Activated T-cell treated with anti-CD3 and anti-CD28 coated beads, Interleukin-2, amount 50 U/mL, for 4 hours (primary cell): ENCODE measurements at regions not wholly inside any gene's neighbourhood (a gene's known extent, or its start where the extent isn't known, plus 50 kb on each side); places are given as distances from the start of the nearest gene placed in this dataset.
A peak's percentile ranks its signal among the peaks of the same experiment; 100 is the strongest.

Experiments used
- ATAC-seq, 2 donors: fragments of 200-7000 bp; cut with Tn5 transposase; one replicate each; pipeline ENCODE4 v1.10.0; 2021
- DNase-seq: peaks from one replicate; pipeline ENCODE4 v3.0.0-alpha.2; 2020
- H3K27me3 Mint-ChIP-seq: one replicate; pipeline ENCODE4 v1.8.0; 2021; ENCODE audit warnings: low read depth, mixed read lengths
- H3K36me3 Mint-ChIP-seq: one replicate; pipeline ENCODE4 v1.8.0; 2022; ENCODE audit warnings: mixed read lengths; ENCODE audit not compliant: insufficient read depth
- H3K4me1 Mint-ChIP-seq: one replicate; pipeline ENCODE4 v1.8.0; 2021; ENCODE audit warnings: low read depth, mixed read lengths
- H3K4me3 Mint-ChIP-seq: one replicate; pipeline ENCODE4 v1.8.0; 2021; ENCODE audit warnings: mild to moderate bottlenecking, moderate library complexity, mixed read lengths
- H3K9me3 Mint-ChIP-seq: one replicate; pipeline ENCODE4 v1.8.0; 2021; ENCODE audit warnings: mixed read lengths

- no peak overlapping the region for H3K4me3 Mint-ChIP-seq
- no peak for DNase-seq
- H3K9me3 Mint-ChIP-seq = no peaks in the 10 kb centered on the region
- H3K4me1 Mint-ChIP-seq = peaks cover 5% of the 10 kb centered on the region
- no peaks in the 10 kb centered on the region for H3K36me3 Mint-ChIP-seq
- no peak for ATAC-seq
- peaks cover 1% of the 10 kb centered on the region for H3K27me3 Mint-ChIP-seq
Observed at GRCh38 chr9:96163161-96163560, 138.8 kb downstream of the HSD17B3 start.

DNA sequence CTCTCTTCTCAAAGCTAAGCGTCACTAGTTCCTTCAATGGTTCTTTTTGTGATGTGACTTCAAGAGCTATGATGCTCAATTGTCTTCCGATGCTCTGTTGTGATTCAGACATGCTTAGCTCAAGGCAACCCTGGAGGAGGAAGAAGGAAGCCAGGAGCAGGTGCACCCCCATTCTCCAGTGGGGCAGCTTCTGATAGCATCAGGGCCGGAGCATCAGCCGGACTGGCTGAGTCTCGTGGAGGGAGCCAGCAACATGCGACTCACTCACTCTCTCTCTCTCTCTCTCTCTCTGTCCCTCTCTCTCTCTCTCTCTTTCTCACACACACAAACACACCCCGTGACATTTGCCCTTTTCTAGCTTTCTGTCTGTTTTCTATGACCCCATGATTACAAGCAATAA, 140.2 kb downstream of the HSD17B3 start:
- H3K27me3 Mint-ChIP-seq = peaks cover 1% of the 10 kb centered on the region
- H3K9me3 Mint-ChIP-seq = no peaks in the 10 kb centered on the region
- no peak for ATAC-seq

GRCh38 chr9:96160866-96161265, 141.1 kb downstream of the HSD17B3 start:
- peaks cover 5% of the 10 kb centered on the region for H3K4me1 Mint-ChIP-seq
- no peak overlapping the region for H3K4me3 Mint-ChIP-seq
- H3K9me3 Mint-ChIP-seq = no peaks in the 10 kb centered on the region
- ATAC-seq (no peak), DNase-seq (no peak)
- no peaks in the 10 kb centered on the region for H3K36me3 Mint-ChIP-seq
- peaks cover 6% of the 10 kb centered on the region for H3K27me3 Mint-ChIP-seq

More for the DNA sequence above, 140.2 kb downstream of the HSD17B3 start:
- no peak for DNase-seq
- Mint-ChIP-seq H3K4me1 (peaks cover 5% of the 10 kb centered on the region), H3K4me3 (no peak overlapping the region), H3K36me3 (no peaks in the 10 kb centered on the region)

DNA sequence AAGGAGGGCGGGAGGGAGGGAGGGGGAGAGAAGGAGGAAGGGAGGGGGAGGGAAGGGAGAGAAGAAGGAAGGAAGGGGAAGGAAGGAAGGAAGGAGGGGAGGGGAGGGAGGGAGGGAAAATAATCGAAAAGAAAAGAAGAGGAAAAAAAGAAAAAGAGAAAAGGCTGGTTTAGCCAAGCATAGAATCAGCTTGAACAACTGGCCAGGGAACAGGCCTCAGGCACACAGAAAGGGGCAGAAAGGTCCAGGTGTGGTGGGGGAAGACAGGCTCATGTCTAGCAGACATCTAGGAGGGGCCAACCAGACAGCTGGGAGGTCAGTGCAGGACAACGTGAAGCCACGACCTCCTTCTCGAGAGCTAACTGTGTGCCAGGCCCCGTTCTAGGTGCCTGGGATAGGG, 141.8 kb downstream of the HSD17B3 start:
- no peak overlapping the region for H3K4me3 Mint-ChIP-seq
- peaks cover 5% of the 10 kb centered on the region for H3K4me1 Mint-ChIP-seq
- ATAC-seq = no peak
- H3K36me3 Mint-ChIP-seq = no peaks in the 10 kb centered on the region
- H3K27me3 Mint-ChIP-seq = peaks cover 8% of the 10 kb centered on the region
- no peaks in the 10 kb centered on the region for H3K9me3 Mint-ChIP-seq
- DNase-seq = no peak

- Mint-ChIP-seq H3K27me3 (peaks cover 8% of the 10 kb centered on the region), H3K9me3 (no peaks in the 10 kb centered on the region), H3K36me3 (no peaks in the 10 kb centered on the region), H3K4me3 (no peak overlapping the region), H3K4me1 (peaks cover 5% of the 10 kb centered on the region)
- ATAC-seq = no peak
- no peak for DNase-seq
Observed at GRCh38 chr9:96159596-96159995, 142.4 kb downstream of the HSD17B3 start.

DNA sequence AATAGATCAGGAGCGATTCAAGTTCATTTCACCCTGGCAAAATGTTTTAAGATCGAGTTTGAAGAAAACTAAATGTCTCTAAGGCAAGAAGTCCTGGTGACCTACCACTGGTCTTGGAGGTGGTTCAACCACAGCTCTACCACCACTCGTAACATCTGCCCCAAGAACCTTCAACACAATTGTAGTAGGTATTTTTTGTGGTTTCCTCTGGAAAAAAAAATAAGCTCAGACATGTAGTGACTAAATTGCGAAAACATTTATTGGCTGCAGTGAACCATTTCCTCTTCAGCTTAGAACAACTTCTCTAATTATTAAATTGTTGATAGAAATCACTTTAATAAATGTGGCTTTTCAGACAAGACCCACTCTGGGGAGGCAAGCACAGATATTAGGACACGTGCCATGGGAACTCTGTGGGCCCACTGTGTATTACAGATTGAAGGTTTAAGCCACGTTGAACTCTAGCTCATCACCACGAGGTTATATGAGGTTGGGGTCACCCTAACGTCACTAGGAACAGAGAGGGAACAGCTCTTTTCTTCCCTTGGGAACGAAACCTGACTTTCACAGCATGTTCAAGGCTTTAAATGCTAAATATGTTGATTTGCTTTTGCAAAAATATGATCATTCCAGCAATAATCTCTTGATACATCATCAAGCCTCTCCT, 142.9 kb downstream of the HSD17B3 start:
- Mint-ChIP-seq H3K36me3 (no peaks in the 10 kb centered on the region), H3K4me1 (peaks cover 5% of the 10 kb centered on the region), H3K27me3 (peaks cover 8% of the 10 kb centered on the region), H3K9me3 (no peaks in the 10 kb centered on the region), H3K4me3 (no peak overlapping the region)
- DNase-seq (no peak), ATAC-seq (no peak)

DNA sequence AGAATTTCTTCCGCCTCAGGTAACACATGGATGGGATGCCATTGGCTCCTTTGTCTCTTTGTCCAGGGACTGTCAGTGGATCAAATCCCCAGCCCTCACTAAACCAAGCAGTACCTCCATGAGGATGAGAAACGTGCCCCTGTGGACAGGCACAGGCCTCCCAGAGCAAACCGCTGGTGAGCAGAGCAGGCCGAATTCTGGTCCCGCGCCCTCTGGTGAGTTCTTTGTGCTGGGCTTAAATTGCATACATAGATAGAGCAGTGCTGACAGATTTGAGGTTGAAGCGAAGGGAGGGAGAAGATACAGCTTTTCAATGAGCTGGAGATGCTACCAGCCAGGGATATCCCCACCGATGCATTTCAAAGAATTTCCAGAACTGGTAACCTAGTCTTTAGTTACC, 143.8 kb downstream of the HSD17B3 start:
- Mint-ChIP-seq H3K36me3 (no peaks in the 10 kb centered on the region), H3K9me3 (no peaks in the 10 kb centered on the region), H3K4me3 (no peak overlapping the region), H3K27me3 (peaks cover 8% of the 10 kb centered on the region), H3K4me1 (peaks cover 5% of the 10 kb centered on the region)
- DNase-seq (no peak), ATAC-seq (no peak)

GRCh38 chr9:96157675-96158074, 144.3 kb downstream of the HSD17B3 start:
- Mint-ChIP-seq H3K27me3 (peaks cover 8% of the 10 kb centered on the region), H3K36me3 (no peaks in the 10 kb centered on the region), H3K9me3 (no peaks in the 10 kb centered on the region), H3K4me1 (peaks cover 5% of the 10 kb centered on the region), H3K4me3 (no peak overlapping the region)
- no peak for ATAC-seq
- no peak for DNase-seq

DNA sequence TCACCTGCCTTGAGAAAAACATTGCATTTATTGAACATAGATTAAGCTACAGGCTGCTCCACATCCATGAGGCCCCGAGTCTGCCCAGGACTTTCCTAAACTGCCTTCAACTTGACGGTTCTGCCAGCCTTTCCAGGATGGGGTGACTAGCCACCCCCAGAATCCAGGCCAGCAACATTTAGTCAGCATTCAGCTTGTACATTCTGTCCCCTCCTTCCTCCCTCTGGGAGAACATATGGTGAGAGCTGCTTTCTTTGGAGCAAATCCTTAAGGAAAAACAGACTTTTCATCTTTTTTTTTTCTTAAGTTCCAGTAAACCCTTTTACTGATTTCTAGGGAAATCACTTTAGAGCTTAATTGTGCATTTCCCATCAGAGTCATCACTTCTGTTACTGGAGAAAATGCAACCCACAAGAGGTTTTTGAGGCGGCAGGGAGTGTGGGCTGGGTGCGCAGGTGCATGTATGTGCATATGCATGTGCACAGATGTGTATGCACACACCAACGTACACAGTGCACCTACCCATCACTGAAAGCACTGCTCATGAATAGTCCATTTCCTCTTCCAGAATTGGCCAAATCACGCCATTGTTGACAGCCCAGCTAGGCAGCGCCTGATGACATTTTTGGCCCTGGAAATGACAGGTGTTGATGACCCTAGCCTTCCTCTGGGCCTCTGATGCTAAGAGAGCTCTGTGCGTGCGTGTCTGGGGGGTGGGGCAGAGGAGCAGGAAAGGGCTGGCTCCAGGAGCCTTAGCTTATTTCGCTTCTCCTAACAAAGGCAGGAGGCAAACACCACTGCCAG, 145.6 kb downstream of the HSD17B3 start:
- no peaks in the 10 kb centered on the region for H3K9me3 Mint-ChIP-seq
- DNase-seq = no peak
- no peaks in the 10 kb centered on the region for H3K36me3 Mint-ChIP-seq
- peaks cover 5% of the 10 kb centered on the region for H3K4me1 Mint-ChIP-seq
- H3K4me3 Mint-ChIP-seq = no peak overlapping the region
- ATAC-seq = no peak
- peaks cover 7% of the 10 kb centered on the region for H3K27me3 Mint-ChIP-seq

DNA sequence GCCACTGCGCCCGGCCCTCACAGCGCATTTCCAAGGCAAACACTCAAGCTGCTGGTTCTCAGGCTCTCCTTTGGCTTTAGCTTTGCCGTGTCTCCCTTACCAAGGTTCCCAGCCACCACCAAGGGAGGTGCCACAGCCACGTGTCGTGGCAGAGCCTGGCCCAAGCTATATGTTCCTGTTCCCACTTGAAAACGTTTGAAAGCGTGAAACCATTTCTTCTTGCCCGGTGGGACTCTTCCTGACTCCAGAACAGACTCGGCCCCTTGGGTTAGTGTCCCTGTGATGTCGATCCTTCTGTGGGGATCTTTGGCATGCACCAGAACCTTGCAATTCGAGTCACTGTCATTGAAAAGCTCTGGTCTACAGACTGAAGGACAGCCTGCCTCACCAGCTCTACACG, 147.9 kb downstream of the HSD17B3 start:
- H3K27me3 Mint-ChIP-seq = peaks cover 7% of the 10 kb centered on the region
- DNase-seq (no peak), ATAC-seq (no peak)
- H3K36me3 Mint-ChIP-seq = no peaks in the 10 kb centered on the region
- H3K4me3 Mint-ChIP-seq = no peak overlapping the region
- no peaks in the 10 kb centered on the region for H3K9me3 Mint-ChIP-seq
- peaks cover 23% of the 10 kb centered on the region for H3K4me1 Mint-ChIP-seq

- no peak for ATAC-seq
- H3K36me3 Mint-ChIP-seq = no peaks in the 10 kb centered on the region
- no peak overlapping the region for H3K4me3 Mint-ChIP-seq
Observed at GRCh38 chr9:96152550-96152949, 149.4 kb downstream of the HSD17B3 start.

GRCh38 chr9:96150324-96151227, 151.4 kb downstream of the HSD17B3 start:
- H3K27me3 Mint-ChIP-seq = peaks cover 13% of the 10 kb centered on the region
- peak; percentile 86 to 89 for ATAC-seq
- H3K36me3 Mint-ChIP-seq = no peaks in the 10 kb centered on the region
- peaks cover 23% of the 10 kb centered on the region for H3K4me1 Mint-ChIP-seq
- peak; percentile 48 for DNase-seq
- peak overlapping the region; percentile 53 for H3K4me3 Mint-ChIP-seq
- no peaks in the 10 kb centered on the region for H3K9me3 Mint-ChIP-seq

More at GRCh38 chr9:96152550-96152949, 149.4 kb downstream of the HSD17B3 start:
- no peaks in the 10 kb centered on the region for H3K9me3 Mint-ChIP-seq
- H3K27me3 Mint-ChIP-seq = peaks cover 7% of the 10 kb centered on the region
- peaks cover 18% of the 10 kb centered on the region for H3K4me1 Mint-ChIP-seq
- no peak for DNase-seq

DNA sequence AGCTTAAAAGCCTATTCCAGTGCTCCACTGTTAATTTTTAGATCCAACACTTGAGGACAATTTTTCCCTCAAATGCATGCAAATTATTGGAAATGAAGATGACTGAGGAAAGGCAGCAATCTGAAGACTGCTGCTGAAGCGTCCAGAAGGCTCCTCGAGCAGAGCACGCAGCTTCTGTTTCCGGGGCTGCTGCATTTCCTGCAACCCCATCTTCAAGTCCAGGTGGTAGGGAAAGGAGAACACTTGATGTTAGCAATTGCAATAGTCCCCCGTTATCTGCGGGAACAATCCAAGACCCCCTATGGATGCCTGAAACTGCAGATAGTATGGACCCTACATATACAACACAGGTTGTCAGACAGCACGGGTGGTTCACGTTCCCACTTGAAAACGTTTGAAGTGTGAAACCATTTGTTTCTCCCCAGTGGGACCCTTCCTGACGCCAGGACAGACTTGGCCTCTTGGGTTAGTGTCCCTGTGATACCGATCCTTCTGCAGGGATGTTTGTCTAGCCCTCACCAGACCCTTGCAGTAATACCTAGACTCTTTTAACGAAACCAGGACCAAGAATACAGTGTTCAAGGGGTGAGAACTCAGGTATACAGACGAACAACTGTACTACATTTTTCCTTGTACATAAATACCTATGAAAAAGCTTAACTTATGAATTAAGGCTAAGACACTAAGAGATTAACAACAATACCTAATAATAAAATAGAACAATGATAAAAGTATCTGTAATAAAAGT, 152.3 kb downstream of the HSD17B3 start:
- no peak for DNase-seq
- H3K27me3 Mint-ChIP-seq = peaks cover 14% of the 10 kb centered on the region
- peak overlapping the region; percentile 66 for H3K4me3 Mint-ChIP-seq
- H3K36me3 Mint-ChIP-seq = no peaks in the 10 kb centered on the region
- H3K4me1 Mint-ChIP-seq = peaks cover 23% of the 10 kb centered on the region
- no peaks in the 10 kb centered on the region for H3K9me3 Mint-ChIP-seq
- peak; percentile 6 to 32 for ATAC-seq
